Fibroblast of the aortic adventitia (primary cell): ENCODE measurements at regions not wholly inside any gene's neighbourhood (a gene's known extent, or its start where the extent isn't known, plus 50 kb on each side); places are given as distances from the start of the nearest gene placed in this dataset.
"Not testable (repeated sequence)": the region's sequence is repeated elsewhere in the genome, so short reads cannot be mapped to it uniquely, and the experiment has no call there.

Source experiments
- DNase-seq: peaks from one replicate; pipeline ENCODE4 v3.0.0-alpha.2; 2010; ENCODE audit warnings: low read depth
- H3K4me3 ChIP-seq: 2 replicates; pipeline ENCODE4 v1.5.1; 2011; ENCODE audit warnings: low read depth, mild to moderate bottlenecking, control low read depth, low read length, moderate library complexity
- CTCF ChIP-seq: IDR thresholded peaks from 2 replicates; pipeline ENCODE4 v1.5.1; 2011; ENCODE audit warnings: mild to moderate bottlenecking, low read length, control low read depth, inconsistent platforms; ENCODE audit not compliant: insufficient read depth

DNA sequence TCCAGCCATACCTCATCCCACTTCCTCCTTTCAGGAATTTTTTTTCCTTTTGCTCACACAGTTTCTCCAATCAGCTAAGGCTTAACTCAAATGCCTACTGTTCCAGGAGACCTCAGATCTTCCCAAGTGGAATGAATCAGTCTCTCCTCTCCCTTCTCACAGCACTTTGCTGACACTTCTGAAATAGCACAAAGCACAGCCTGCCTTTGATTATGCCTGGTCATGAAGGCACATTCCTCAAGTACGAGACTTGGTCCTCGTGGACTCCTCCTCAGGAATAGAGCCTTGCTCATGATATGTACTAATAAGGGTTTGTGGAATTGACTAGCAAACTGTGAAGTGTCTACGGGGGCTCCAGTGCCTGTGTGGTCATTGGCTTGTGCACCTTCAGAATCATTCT lies 176.7 kb upstream of the TENM4 start:
- no peak for TF ChIP-seq CTCF
- no peak for DNase-seq
- no peak overlapping the region for H3K4me3 ChIP-seq

DNA sequence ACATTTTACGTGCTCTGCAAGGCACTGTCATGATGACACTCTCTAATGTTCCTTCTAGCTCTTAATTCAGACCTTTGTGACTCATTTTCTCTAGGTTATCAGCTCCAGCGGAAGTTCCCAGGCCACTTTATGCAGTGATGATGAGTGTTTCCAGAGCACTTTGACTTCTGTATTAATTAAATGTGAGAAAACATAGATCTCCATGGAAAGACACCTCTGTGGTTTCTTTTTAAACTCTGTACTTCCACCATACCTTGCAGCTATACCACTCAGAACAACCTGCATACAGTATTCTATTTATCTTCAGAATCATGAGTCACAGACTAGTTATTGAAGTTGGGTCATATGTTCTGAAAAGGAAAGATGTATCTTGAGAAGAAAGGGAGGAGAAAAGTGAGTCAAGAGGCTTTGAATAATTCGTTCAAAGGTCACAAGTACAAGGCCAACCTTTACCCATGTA lies 175.6 kb upstream of the TENM4 start:
- no peak overlapping the region for H3K4me3 ChIP-seq
- DNase-seq, result no peak
- no peak for TF ChIP-seq CTCF

GRCh38 chr11:79615425-79615824 lies 174.6 kb upstream of the TENM4 start:
- no peak for TF ChIP-seq CTCF
- no peak for DNase-seq
- H3K4me3 ChIP-seq, result no peak overlapping the region

DNA sequence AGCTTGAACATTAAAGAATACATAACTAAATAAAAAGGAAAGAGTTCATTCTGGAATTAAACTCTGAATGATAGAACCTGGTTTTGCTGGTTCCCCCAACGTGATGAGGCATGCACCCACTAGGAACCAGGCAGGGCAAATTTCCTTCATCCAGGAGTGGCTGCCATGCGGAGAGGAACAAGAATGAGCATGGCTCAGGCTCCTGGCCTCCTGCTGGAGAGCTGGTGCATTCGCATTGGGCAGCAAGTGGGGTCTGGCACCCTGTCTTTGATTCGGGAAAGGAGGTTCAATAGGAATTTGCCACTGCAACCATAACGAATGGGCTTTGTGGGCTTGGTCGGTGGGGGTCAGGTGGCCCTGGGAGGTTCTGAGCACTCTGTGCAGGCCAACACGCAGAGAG lies 169.8 kb upstream of the TENM4 start:
- H3K4me3 ChIP-seq, result no peak overlapping the region
- TF ChIP-seq CTCF, result no peak

DNA sequence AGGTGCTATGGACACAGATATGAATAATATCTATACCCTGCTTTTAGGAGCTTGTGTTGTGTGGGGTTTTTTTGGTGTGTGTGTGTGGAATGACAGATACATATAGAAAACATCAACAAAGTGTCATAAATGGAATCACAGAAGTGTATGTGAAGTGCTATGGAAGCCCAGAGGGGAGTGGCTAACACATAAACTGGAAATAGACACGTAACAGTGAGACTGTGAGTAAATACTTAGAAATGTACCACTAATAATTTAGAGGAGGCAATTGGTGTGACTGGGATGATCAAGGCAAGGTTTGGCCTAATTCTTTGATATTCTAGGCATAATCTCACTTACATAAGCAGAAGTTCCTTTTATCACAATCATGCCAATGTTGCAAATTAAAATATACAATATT lies 169.3 kb upstream of the TENM4 start:
- TF ChIP-seq CTCF, result no peak
- DNase-seq, result no peak

More for the DNA sequence above, 169.8 kb upstream of the TENM4 start:
- DNase-seq, result no peak

GRCh38 chr11:79609511-79609910 lies 168.7 kb upstream of the TENM4 start:
- no peak for DNase-seq
- no peak overlapping the region for H3K4me3 ChIP-seq
- TF ChIP-seq CTCF, result no peak

More for the DNA sequence above, 169.3 kb upstream of the TENM4 start:
- H3K4me3 ChIP-seq, result no peak overlapping the region

DNA sequence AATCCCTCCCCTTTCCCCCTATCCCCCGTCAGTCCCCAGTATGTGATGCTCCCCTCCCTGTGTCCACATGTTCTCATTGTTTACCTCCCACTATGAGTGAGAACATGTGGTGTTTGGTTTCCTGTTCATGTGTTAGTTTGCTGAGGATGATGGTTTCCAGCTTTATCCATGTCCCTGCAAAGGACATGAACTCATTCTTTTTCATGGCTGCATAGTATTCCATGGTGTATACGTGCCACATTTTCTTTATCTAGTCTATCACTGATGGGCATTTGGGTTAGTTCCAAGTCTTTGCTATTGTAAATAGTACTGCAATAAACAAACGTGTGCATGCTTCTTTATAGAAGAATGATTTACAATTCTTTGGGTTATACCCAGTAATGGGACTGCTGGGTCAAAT lies 165.6 kb upstream of the TENM4 start:
- H3K4me3 ChIP-seq, DNase-seq: not testable (repeated sequence)
